Tibial nerve (tissue), 4 donors: ENCODE measurements at regions not wholly inside any gene's neighbourhood (a gene's known extent, or its start where the extent isn't known, plus 50 kb on each side); places are given as distances from the start of the nearest gene placed in this dataset.
A peak's percentile ranks its signal among the peaks of the same experiment; 100 is the strongest.

ENCODE experiments used
- DNase-seq, 2 donors: peaks; one replicate each; pipeline ENCODE4 v3.0.0-alpha.2; 2019; ENCODE audit warnings: low spot score in 2 of 2
- H3K27ac ChIP-seq, 4 donors: fragments of 200-600 bp; sonication (generic) in 3 of 4; one replicate each; pipeline ENCODE4 v1.5.1; 2017 to 2019; ENCODE audit warnings: mild to moderate bottlenecking in 1 of 4
- H3K27me3 ChIP-seq, 2 donors: fragments of 200-600 bp; sonication (generic) in 1 of 2; one replicate each; pipeline versions ENCODE4 v1.5.1 to v1.6.0; 2017 to 2019
- H3K36me3 ChIP-seq, 3 donors: fragments of 200-600 bp; sonication (generic); one replicate each; pipeline ENCODE4 v1.5.1; 2018 to 2019
- H3K4me1 ChIP-seq, 4 donors: fragments of 200-600 bp; sonication (generic) in 3 of 4; one replicate each; pipeline ENCODE4 v1.5.1; 2017 to 2019
- H3K4me3 ChIP-seq, 4 donors: fragments of 200-600 bp; sonication (generic) in 3 of 4; one replicate each; pipeline ENCODE4 v1.5.1; 2017 to 2019; ENCODE audit warnings: mild to moderate bottlenecking in 1 of 4, moderate library complexity in 1 of 4
- H3K9me3 ChIP-seq, 4 donors: fragments of 200-600 bp; sonication (generic) in 3 of 4; one replicate each; pipeline ENCODE4 v1.5.1; 2017 to 2019
- CTCF ChIP-seq, 5 experiments: fragments of 200-600 bp in 3 of 5; fragments of 450-650 bp in 2 of 5; sonication (generic) in 3 of 5; IDR thresholded peaks; one replicate each; pipeline ENCODE4 v1.5.1; 2016 to 2019; ENCODE audit warnings: antibody characterized with exemption in 5 of 5, mild to moderate bottlenecking in 3 of 5, moderate library complexity in 2 of 5
- EP300 ChIP-seq, 2 donors: sonication (generic); formaldehyde crosslinking; IDR thresholded peaks; one replicate each; pipeline ENCODE4 v1.6.1; 2017; ENCODE audit warnings: antibody characterized with exemption in 2 of 2, mild to moderate bottlenecking in 1 of 2
- POLR2A ChIP-seq, 2 donors: fragments of 450-650 bp; IDR thresholded peaks; one replicate each; pipeline ENCODE4 v1.6.1; 2017; ENCODE audit warnings: antibody characterized with exemption in 2 of 2, mild to moderate bottlenecking in 2 of 2, moderate library complexity in 2 of 2
- WGBS, 2 donors: methylation state at CpG; one replicate each; pipeline ENCODE4 v1.1.5; 2018; 5-methylcytosine and 5-hydroxymethylcytosine counted together

- WGBS, 2 donors = 89 to 91% methylated on average over 9 of the region's 9 CpGs
These were observed 222.3 kb upstream of the MGMT start for GRCh38 chr10:129244757-129245156.

GRCh38 chr10:129253161-129253864 lies 213.7 kb upstream of the MGMT start:
- H3K4me1 ChIP-seq = peaks cover 0 to 8% (median 0%) of the 10 kb centered on the region in 4 donors
- no peak overlapping the region for H3K27ac ChIP-seq
- H3K4me3 ChIP-seq = no peak overlapping the region
- TF ChIP-seq POLR2A (IDR thresholded peaks at IDR 0.05) (no peak), EP300 (IDR thresholded peaks at IDR 0.05) (no peak), CTCF (IDR thresholded peaks at IDR 0.05) (no peak)
- no peaks in the 10 kb centered on the region for H3K27me3 ChIP-seq
- 76 to 79% methylated on average over 12 of the region's 12 CpGs for WGBS, 2 donors
- DNase-seq = no peak
- no peaks in the 10 kb centered on the region for H3K9me3 ChIP-seq
- no peaks in the 10 kb centered on the region for H3K36me3 ChIP-seq

More at GRCh38 chr10:129244757-129245156, 222.3 kb upstream of the MGMT start:
- H3K4me1 ChIP-seq = no peaks in the 10 kb centered on the region
- no peaks in the 10 kb centered on the region for H3K27me3 ChIP-seq
- H3K4me3 ChIP-seq = no peak overlapping the region
- TF ChIP-seq EP300 (IDR thresholded peaks at IDR 0.05) (no peak), POLR2A (IDR thresholded peaks at IDR 0.05) (no peak), CTCF (IDR thresholded peaks at IDR 0.05) (no peak)
- no peaks in the 10 kb centered on the region for H3K9me3 ChIP-seq
- H3K36me3 ChIP-seq = no peaks in the 10 kb centered on the region
- no peak overlapping the region for H3K27ac ChIP-seq
- DNase-seq = no peak

- H3K4me3 ChIP-seq = no peak overlapping the region
- WGBS, 2 donors = 63 to 66% methylated on average over 7 of the region's 7 CpGs
These were observed 213.2 kb upstream of the MGMT start for GRCh38 chr10:129253865-129254179.

GRCh38 chr10:129258283-129258923 lies 208.6 kb upstream of the MGMT start:
- Histone ChIP-seq H3K4me1 (peaks cover 0 to 18% (median 0%) of the 10 kb centered on the region in 4 donors), H3K27me3 (no peaks in the 10 kb centered on the region), H3K9me3 (no peaks in the 10 kb centered on the region), H3K4me3 (no peak overlapping the region), H3K36me3 (no peaks in the 10 kb centered on the region), H3K27ac (peak overlapping the region in 2 of 4 donors; percentile 7 to 70)
- DNase-seq = peak in 1 of 2 donors; percentile 34
- WGBS, 2 donors = 47 to 59% methylated on average over 9 of the region's 9 CpGs
- TF ChIP-seq POLR2A (IDR thresholded peaks at IDR 0.05) (no peak), CTCF (IDR thresholded peaks at IDR 0.05) (no peak), EP300 (IDR thresholded peaks at IDR 0.05) (peak in 1 of 2 donors; percentile 62)

More at GRCh38 chr10:129253865-129254179, 213.2 kb upstream of the MGMT start:
- TF ChIP-seq POLR2A (IDR thresholded peaks at IDR 0.05) (no peak), CTCF (IDR thresholded peaks at IDR 0.05) (no peak), EP300 (IDR thresholded peaks at IDR 0.05) (no peak)
- Histone ChIP-seq H3K9me3 (no peaks in the 10 kb centered on the region), H3K27ac (no peak overlapping the region), H3K4me1 (peaks cover 0 to 14% (median 0%) of the 10 kb centered on the region in 4 donors), H3K36me3 (no peaks in the 10 kb centered on the region), H3K27me3 (no peaks in the 10 kb centered on the region)
- no peak for DNase-seq

GRCh38 chr10:129259128-129259815 lies 207.8 kb upstream of the MGMT start:
- Histone ChIP-seq H3K36me3 (no peaks in the 10 kb centered on the region), H3K4me1 (peaks cover 0 to 17% (median 0%) of the 10 kb centered on the region in 4 donors), H3K9me3 (no peaks in the 10 kb centered on the region), H3K27me3 (no peaks in the 10 kb centered on the region), H3K4me3 (no peak overlapping the region), H3K27ac (peak overlapping the region in 2 of 4 donors; percentile 7 to 70)
- WGBS, 2 donors = 78 to 80% methylated on average over 9 of the region's 9 CpGs
- no peak for DNase-seq
- no peak for TF ChIP-seq POLR2A (IDR thresholded peaks at IDR 0.05)
- TF ChIP-seq EP300 (IDR thresholded peaks at IDR 0.05) = peak; percentile 18 to 20
- no peak for TF ChIP-seq CTCF (IDR thresholded peaks at IDR 0.05)
